ENCODE measurements at regions not wholly inside any gene's neighbourhood (a gene's known extent, or its start where the extent isn't known, plus 50 kb on each side); places are given as distances from the start of the nearest gene placed in this dataset.
"Not testable (repeated sequence)": the region's sequence is repeated elsewhere in the genome, so short reads cannot be mapped to it uniquely, and the experiment has no call there.

GRCh38 chrX:102784550-102784949 lies 64.0 kb downstream of the GPRASP3 start:
- Histone ChIP-seq H3K9ac (no peak overlapping the region), H4K20me1 (ENCODE audit: insufficient read depth) (no peaks in the 10 kb centered on the region), H2AFZ (no peak overlapping the region), H3K79me2 (ENCODE audit: insufficient read depth) (no peaks in the 10 kb centered on the region), H3K4me2 (ENCODE audit: unreplicated experiment) (no peak overlapping the region), H3K27me3 (replicated peaks; ENCODE audit: insufficient read depth) (no peaks in the 10 kb centered on the region), H3K9me3 (ENCODE audit: low read depth) (no peaks in the 10 kb centered on the region), H3K9me2 (ENCODE audit: insufficient read depth) (no peaks in the 10 kb centered on the region), H3K4me1 (ENCODE audit: insufficient read depth) (no peaks in the 10 kb centered on the region), H3K27ac (no peak overlapping the region), H3F3A (ENCODE audit: insufficient read depth) (no peaks in the 10 kb centered on the region), H3K4me3 (no peak overlapping the region), H3K36me3 (ENCODE audit: low read depth) (no peaks in the 10 kb centered on the region)
- WGBS, 2 experiments (ENCODE audit: low coverage in 1 of 2, low lambda C conversion rate in 2 of 2, missing lambda C conversion rate in 2 of 2) = 89 to 90% methylated on average over 4 of the region's 4 CpGs
- TF ChIP-seq EZH2phosphoT487 (IDR thresholded peaks at IDR 0.05; ENCODE audit: insufficient read depth, low read depth) = no peak
- DNase-seq = no peak
- in situ Hi-C loops (cut with MboI) = no loop called here

DNA sequence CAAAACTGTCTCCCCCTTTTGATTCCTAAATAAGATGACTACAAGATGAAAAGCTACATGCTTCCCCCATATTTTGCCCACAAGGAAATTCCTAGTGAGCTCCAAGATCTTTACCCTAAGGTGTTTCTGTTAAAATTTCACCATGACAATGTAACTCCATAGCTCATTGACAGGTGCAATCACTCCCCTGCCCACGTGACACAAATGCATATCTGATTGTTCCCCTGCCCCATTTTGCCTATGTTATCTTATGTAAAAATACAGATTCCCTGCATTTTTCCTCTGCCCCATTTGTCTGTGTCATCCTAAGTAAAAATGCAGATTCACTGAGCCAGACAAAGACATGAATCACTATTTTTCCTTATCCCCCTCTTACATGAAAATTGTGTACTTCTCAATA lies 66.7 kb downstream of the GPRASP3 start:
- TF ChIP-seq EZH2 (IDR thresholded peaks at IDR 0.05; ENCODE audit: insufficient read depth, poor library complexity, severe bottlenecking) = no peak
- TF ChIP-seq EZH2phosphoT487 (IDR thresholded peaks at IDR 0.05; ENCODE audit: insufficient read depth, low read depth) = no peak
- H3K4me3 ChIP-seq = no peak overlapping the region
- no peak overlapping the region for H3K9ac ChIP-seq
- H3K27ac ChIP-seq = no peak overlapping the region
- 19 to 25% methylated on average over 1 of the region's 1 CpG for WGBS, 2 experiments (ENCODE audit: low coverage in 1 of 2, low lambda C conversion rate in 2 of 2, missing lambda C conversion rate in 2 of 2)
- H2AFZ ChIP-seq = no peak overlapping the region
- no peak for DNase-seq
- in situ Hi-C loops (cut with MboI) = no loop called here
- H3K27me3 ChIP-seq (replicated peaks; ENCODE audit: insufficient read depth) = no peaks in the 10 kb centered on the region
- H3K79me2 ChIP-seq (ENCODE audit: insufficient read depth) = no peaks in the 10 kb centered on the region
- H4K20me1 ChIP-seq (ENCODE audit: insufficient read depth) = no peaks in the 10 kb centered on the region
- H3K9me2 ChIP-seq (ENCODE audit: insufficient read depth) = no peaks in the 10 kb centered on the region
- H3K9me3 ChIP-seq (ENCODE audit: low read depth) = no peaks in the 10 kb centered on the region
- no peaks in the 10 kb centered on the region for H3K36me3 ChIP-seq (ENCODE audit: low read depth)
- H3K4me1 ChIP-seq (ENCODE audit: insufficient read depth) = no peaks in the 10 kb centered on the region
- no peaks in the 10 kb centered on the region for H3F3A ChIP-seq (ENCODE audit: insufficient read depth)
- no peak overlapping the region for H3K4me2 ChIP-seq (ENCODE audit: unreplicated experiment)

DNA sequence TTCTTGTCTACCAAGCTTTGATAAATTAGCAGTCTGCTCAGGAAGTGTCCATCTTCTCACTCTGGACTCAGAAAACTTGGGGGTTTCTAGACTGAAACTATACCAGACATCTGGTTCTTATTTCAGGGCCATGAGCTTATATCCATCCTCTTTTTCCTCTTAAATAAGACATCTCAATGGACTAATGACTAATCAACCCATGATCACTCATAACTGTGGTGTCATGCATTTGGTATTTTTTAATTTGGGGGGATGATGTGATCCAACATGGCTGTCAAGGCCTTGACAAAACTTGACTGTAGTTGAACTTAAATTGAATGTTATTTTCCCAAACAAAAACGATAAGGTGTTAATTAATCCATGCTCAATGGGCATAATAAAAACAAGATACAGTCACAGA lies 87.8 kb downstream of the GPRASP3 start:
- 75 to 88% methylated on average over 1 of the region's 1 CpG for WGBS, 2 experiments (ENCODE audit: low coverage in 1 of 2, low lambda C conversion rate in 2 of 2, missing lambda C conversion rate in 2 of 2)
- Histone ChIP-seq H3K4me3 (no peak overlapping the region), H3F3A (ENCODE audit: insufficient read depth) (no peaks in the 10 kb centered on the region), H3K36me3 (ENCODE audit: low read depth) (no peaks in the 10 kb centered on the region), H3K4me2 (ENCODE audit: unreplicated experiment) (no peak overlapping the region), H2AFZ (no peak overlapping the region), H3K9me2 (ENCODE audit: insufficient read depth) (no peaks in the 10 kb centered on the region), H3K27me3 (replicated peaks; ENCODE audit: insufficient read depth) (no peaks in the 10 kb centered on the region), H3K9ac (no peak overlapping the region), H4K20me1 (ENCODE audit: insufficient read depth) (no peaks in the 10 kb centered on the region), H3K9me3 (ENCODE audit: low read depth) (no peaks in the 10 kb centered on the region), H3K4me1 (ENCODE audit: insufficient read depth) (no peaks in the 10 kb centered on the region), H3K27ac (no peak overlapping the region), H3K79me2 (ENCODE audit: insufficient read depth) (no peaks in the 10 kb centered on the region)
- in situ Hi-C loops (cut with MboI) = no loop called here
- no peak for TF ChIP-seq EZH2phosphoT487 (IDR thresholded peaks at IDR 0.05; ENCODE audit: insufficient read depth, low read depth)
- TF ChIP-seq EZH2 (IDR thresholded peaks at IDR 0.05; ENCODE audit: insufficient read depth, poor library complexity, severe bottlenecking) = no peak
- DNase-seq = peak; percentile 36

DNA sequence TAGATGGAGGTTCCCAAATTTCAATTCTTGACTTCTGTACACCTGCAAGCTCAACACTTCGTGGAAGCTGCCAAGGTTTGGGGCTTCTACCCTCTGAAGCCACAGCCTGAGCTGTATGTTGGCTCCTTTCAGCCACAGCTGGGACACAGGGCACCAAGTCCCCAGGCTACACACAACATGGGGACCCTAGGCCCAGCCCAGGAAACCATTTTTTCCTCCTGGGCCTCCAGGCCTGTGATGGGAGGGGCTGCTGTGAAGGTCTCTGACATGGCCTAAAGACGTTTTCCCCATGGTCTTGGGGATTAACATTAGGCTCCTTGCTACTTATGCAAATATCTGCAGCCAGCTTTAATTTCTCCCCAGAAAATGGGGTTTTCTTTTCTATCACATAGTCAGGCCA lies 97.7 kb downstream of the GPRASP3 start:
- H3K27me3 ChIP-seq (replicated peaks; ENCODE audit: insufficient read depth); H3K9me3 ChIP-seq (ENCODE audit: low read depth); H2AFZ ChIP-seq; H3K9ac ChIP-seq; H3F3A ChIP-seq (ENCODE audit: insufficient read depth); H3K4me2 ChIP-seq (ENCODE audit: unreplicated experiment); H3K79me2 ChIP-seq (ENCODE audit: insufficient read depth); DNase-seq; H4K20me1 ChIP-seq (ENCODE audit: insufficient read depth); H3K4me3 ChIP-seq; H3K27ac ChIP-seq; H3K4me1 ChIP-seq (ENCODE audit: insufficient read depth); in situ Hi-C loops (cut with MboI); H3K36me3 ChIP-seq (ENCODE audit: low read depth); H3K9me2 ChIP-seq (ENCODE audit: insufficient read depth): not testable (repeated sequence)
- 100% methylated on average over 2 of the region's 2 CpGs for WGBS, 2 experiments (ENCODE audit: low coverage in 1 of 2, low lambda C conversion rate in 2 of 2, missing lambda C conversion rate in 2 of 2)

- Histone ChIP-seq H2AFZ (peak overlapping the region; percentile 36; the same call in 1 of the 2 replicates), H3K4me2 (ENCODE audit: unreplicated experiment) (peak overlapping the region; percentile 48), H3K27ac (peak overlapping the region; percentile 96), H3K36me3 (ENCODE audit: low read depth) (no peaks in the 10 kb centered on the region), H3K79me2 (ENCODE audit: insufficient read depth) (no peaks in the 10 kb centered on the region), H3F3A (ENCODE audit: insufficient read depth) (peaks cover 14% of the 10 kb centered on the region; the same call in 1 of the 2 replicates), H4K20me1 (ENCODE audit: insufficient read depth) (no peaks in the 10 kb centered on the region), H3K9ac (peak overlapping the region; percentile 68), H3K27me3 (replicated peaks; ENCODE audit: insufficient read depth) (no peaks in the 10 kb centered on the region), H3K9me2 (ENCODE audit: insufficient read depth) (no peaks in the 10 kb centered on the region), H3K4me3 (0 out of 2 replicates have a peak overlapping the region, but pooled peaks have one; percentile 32), H3K9me3 (ENCODE audit: low read depth) (no peaks in the 10 kb centered on the region), H3K4me1 (ENCODE audit: insufficient read depth) (peaks cover 8% of the 10 kb centered on the region; the same call in 1 of the 2 replicates)
- no peak for TF ChIP-seq EZH2 (IDR thresholded peaks at IDR 0.05; ENCODE audit: insufficient read depth, poor library complexity, severe bottlenecking)
- no peak for TF ChIP-seq EZH2phosphoT487 (IDR thresholded peaks at IDR 0.05; ENCODE audit: insufficient read depth, low read depth)
- DNase-seq = peak; percentile 85
- in situ Hi-C loops (cut with MboI) = no loop called here
- WGBS, 2 experiments (ENCODE audit: low coverage in 1 of 2, low lambda C conversion rate in 2 of 2, missing lambda C conversion rate in 2 of 2) = 64 to 69% methylated on average over 5 of the region's 5 CpGs
Observed at GRCh38 chrX:102832661-102833060, 104.4 kb upstream of the RAB40AL start.

Data from GM23248 (cell line).